HG03066 (cell line): ENCODE measurements at regions not wholly inside any gene's neighbourhood (a gene's known extent, or its start where the extent isn't known, plus 50 kb on each side); places are given as distances from the start of the nearest gene placed in this dataset.
"Not testable (repeated sequence)": the region's sequence is repeated elsewhere in the genome, so short reads cannot be mapped to it uniquely, and the experiment has no call there.

Source experiments
- ATAC-seq: cut with Tn5 transposase; IDR thresholded peaks from one replicate; pipeline ENCODE4 v1.9.1; 2021; ENCODE audit warnings: low read depth; ENCODE audit not compliant: unreplicated experiment

- not testable (repeated sequence) for ATAC-seq
Observed at GRCh38 chrX:131696989-131697388, 153.1 kb downstream of the OR13H1 start.

GRCh38 chrX:131703646-131704045, 159.8 kb downstream of the OR13H1 start:
- no peak for ATAC-seq

GRCh38 chrX:131704136-131704695, 160.3 kb downstream of the OR13H1 start:
- ATAC-seq: no peak

GRCh38 chrX:131709553-131709952, 165.7 kb downstream of the OR13H1 start:
- ATAC-seq: no peak

- ATAC-seq: no peak
Observed at GRCh38 chrX:131711478-131711867, 167.6 kb downstream of the OR13H1 start.

GRCh38 chrX:131723646-131724045, 179.8 kb downstream of the OR13H1 start:
- ATAC-seq: no peak

GRCh38 chrX:131724292-131724691, 180.4 kb downstream of the OR13H1 start:
- ATAC-seq: no peak

GRCh38 chrX:131725001-131725654, 181.3 kb downstream of the OR13H1 start:
- no peak for ATAC-seq

GRCh38 chrX:131727778-131728177, 183.9 kb downstream of the OR13H1 start:
- ATAC-seq: no peak

- ATAC-seq: no peak
Observed at GRCh38 chrX:131728295-131729145, 184.6 kb downstream of the OR13H1 start.

- no peak for ATAC-seq
Observed at GRCh38 chrX:131729295-131729694, 185.4 kb downstream of the OR13H1 start.

- no peak for ATAC-seq
Observed at GRCh38 chrX:131734621-131735020, 190.7 kb downstream of the OR13H1 start.

GRCh38 chrX:131735127-131735526, 191.3 kb downstream of the OR13H1 start:
- ATAC-seq: no peak

- ATAC-seq: no peak
Observed at GRCh38 chrX:131739823-131740222, 195.9 kb downstream of the OR13H1 start.

GRCh38 chrX:131741103-131741581, 197.3 kb downstream of the OR13H1 start:
- ATAC-seq: no peak

GRCh38 chrX:131745942-131746489, 202.1 kb downstream of the OR13H1 start:
- no peak for ATAC-seq

- ATAC-seq: no peak
Observed at GRCh38 chrX:131746491-131746968, 202.7 kb downstream of the OR13H1 start.

GRCh38 chrX:131747173-131747572, 203.3 kb downstream of the OR13H1 start:
- ATAC-seq: no peak

GRCh38 chrX:131752493-131753198, 208.8 kb downstream of the OR13H1 start:
- no peak for ATAC-seq

GRCh38 chrX:131762802-131763234, 218.9 kb downstream of the OR13H1 start:
- no peak for ATAC-seq
